SU-DHL-6 (cell line): ENCODE measurements at regions not wholly inside any gene's neighbourhood (a gene's known extent, or its start where the extent isn't known, plus 50 kb on each side); places are given as distances from the start of the nearest gene placed in this dataset.

ENCODE experiments used
- H2AFZ ChIP-seq: fragments of 200-600 bp; sonication (generic); 2 replicates; pipeline ENCODE4 v1.6.1; 2014; ENCODE audit warnings: low read depth, mild to moderate bottlenecking, moderate library complexity, mixed read lengths, antibody characterized with exemption, low read length; ENCODE audit not compliant: severe bottlenecking
- H3F3A ChIP-seq: fragments of 200-600 bp; shearing (Covaris generic); 2 replicates; pipeline ENCODE4 v1.6.0; 2016; ENCODE audit warnings: antibody characterized with exemption, mild to moderate bottlenecking; ENCODE audit not compliant: insufficient read depth
- H3K27ac ChIP-seq: fragments of 200-600 bp; sonication (generic); 2 replicates; pipeline ENCODE4 v1.5.1; 2016; ENCODE audit warnings: low read depth, mild to moderate bottlenecking, low read length, moderate library complexity, mixed read lengths
- H3K27me3 ChIP-seq: fragments of 200-600 bp; sonication (generic), shearing (Covaris generic); 2 replicates; pipeline ENCODE4 v1.6.0; 2014; ENCODE audit warnings: mild to moderate bottlenecking, low read length
- H3K36me3 ChIP-seq: fragments of 200-600 bp; sonication (generic); 2 replicates; pipeline ENCODE4 v1.6.1; 2014; ENCODE audit warnings: mild to moderate bottlenecking, low read length, mixed read lengths
- H3K4me2 ChIP-seq: fragments of 300-600, 200-600 bp; shearing (Covaris generic), sonication (generic); 2 replicates; pipeline ENCODE4 v1.6.0; 2014; ENCODE audit warnings: low read length, low read depth, mild to moderate bottlenecking; ENCODE audit not compliant: poor library complexity, severe bottlenecking
- H3K4me3 ChIP-seq: fragments of 200-600 bp; sonication (generic); 2 replicates; pipeline ENCODE4 v1.5.1; 2014; ENCODE audit warnings: antibody characterized with exemption, low read length, mild to moderate bottlenecking, mixed read lengths; ENCODE audit not compliant: insufficient read depth, poor library complexity, severe bottlenecking
- H3K79me2 ChIP-seq: fragments of 200-600 bp; sonication (generic); 2 replicates; pipeline ENCODE4 v1.6.1; 2014; ENCODE audit warnings: mild to moderate bottlenecking, low read length, moderate library complexity; ENCODE audit not compliant: insufficient read depth
- H3K9ac ChIP-seq: fragments of 200-600 bp; sonication (generic); 2 replicates; pipeline ENCODE4 v1.7.0; 2014; ENCODE audit warnings: mild to moderate bottlenecking, low read length
- H3K9me2 ChIP-seq: fragments of 200-600 bp; sonication (generic); replicated peaks from 2 replicates; pipeline ENCODE4 v1.6.1; 2014; ENCODE audit warnings: low read length; ENCODE audit not compliant: insufficient read depth
- H3K9me3 ChIP-seq: fragments of 200-600 bp; sonication (generic); 2 replicates; pipeline ENCODE4 v1.6.1; 2014; ENCODE audit warnings: low read length, mixed read lengths; ENCODE audit not compliant: insufficient read depth
- H4K20me1 ChIP-seq: fragments of 200-600 bp; sonication (generic); 2 replicates; pipeline ENCODE4 v1.6.1; 2014; ENCODE audit warnings: low read depth, mild to moderate bottlenecking, antibody characterized with exemption, low read length, moderate library complexity, mixed read lengths
- CTCF ChIP-seq: fragments of 200-600 bp; sonication (generic); IDR thresholded peaks from one replicate; pipeline ENCODE4 v1.5.1; 2017; ENCODE audit warnings: antibody characterized with exemption, mild to moderate bottlenecking, low read length, moderate library complexity; ENCODE audit not compliant: insufficient read depth, poor library complexity, severe bottlenecking
- EZH2phosphoT487 ChIP-seq: fragments of 200-600 bp; sonication (generic), shearing (Covaris generic); conservative IDR thresholded peaks from 2 replicates; pipeline ENCODE4 v1.6.1; 2018; ENCODE audit warnings: mild to moderate bottlenecking, antibody characterized with exemption, low read length, moderate library complexity, mixed read lengths

GRCh38 chr16:64659866-64660265 lies 462.0 kb downstream of the CDH11 start:
- no peak for TF ChIP-seq CTCF
- no peak for TF ChIP-seq EZH2phosphoT487
- no peaks in the 10 kb centered on the region for H3K79me2 ChIP-seq
- H3K27ac ChIP-seq: no peak overlapping the region
- no peaks in the 10 kb centered on the region for H3K9me2 ChIP-seq
- H2AFZ ChIP-seq: no peak overlapping the region
- H3K9me3 ChIP-seq: no peaks in the 10 kb centered on the region; the same call in 1 of the 2 replicates
- H3K9ac ChIP-seq: no peak overlapping the region
- no peaks in the 10 kb centered on the region for H4K20me1 ChIP-seq
- H3F3A ChIP-seq: no peaks in the 10 kb centered on the region
- no peak overlapping the region for H3K4me3 ChIP-seq
- H3K27me3 ChIP-seq: no peaks in the 10 kb centered on the region
- H3K4me2 ChIP-seq: no peak overlapping the region
- no peaks in the 10 kb centered on the region for H3K36me3 ChIP-seq

GRCh38 chr16:64657316-64658011 lies 464.4 kb downstream of the CDH11 start:
- no peak overlapping the region for H3K4me2 ChIP-seq
- no peak overlapping the region for H3K27ac ChIP-seq
- no peaks in the 10 kb centered on the region for H3K27me3 ChIP-seq
- H3K79me2 ChIP-seq: no peaks in the 10 kb centered on the region
- no peaks in the 10 kb centered on the region for H4K20me1 ChIP-seq
- no peaks in the 10 kb centered on the region; the same call in 1 of the 2 replicates for H3K9me3 ChIP-seq
- H3K9ac ChIP-seq: no peak overlapping the region
- H3K9me2 ChIP-seq: no peaks in the 10 kb centered on the region
- H3K4me3 ChIP-seq: no peak overlapping the region
- no peaks in the 10 kb centered on the region for H3K36me3 ChIP-seq
- TF ChIP-seq CTCF (no peak), EZH2phosphoT487 (no peak)
- no peaks in the 10 kb centered on the region for H3F3A ChIP-seq
- H2AFZ ChIP-seq: no peak overlapping the region

- TF ChIP-seq CTCF: no peak
- TF ChIP-seq EZH2phosphoT487: no peak
- Histone ChIP-seq H3K36me3 (no peaks in the 10 kb centered on the region), H3K4me3 (no peak overlapping the region), H3K9ac (no peak overlapping the region), H3K27me3 (no peaks in the 10 kb centered on the region), H3K27ac (no peak overlapping the region), H3K4me2 (no peak overlapping the region), H3K9me3 (no peaks in the 10 kb centered on the region; the same call in 1 of the 2 replicates), H4K20me1 (no peaks in the 10 kb centered on the region), H3F3A (no peaks in the 10 kb centered on the region), H3K79me2 (no peaks in the 10 kb centered on the region), H2AFZ (no peak overlapping the region), H3K9me2 (no peaks in the 10 kb centered on the region)
These were observed 465.4 kb downstream of the CDH11 start for GRCh38 chr16:64656471-64656870.
